Uterus (tissue), 2 donors: ENCODE measurements at regions not wholly inside any gene's neighbourhood (a gene's known extent, or its start where the extent isn't known, plus 50 kb on each side); places are given as distances from the start of the nearest gene placed in this dataset.

ENCODE experiments used
- POLR2A ChIP-seq, 2 donors: fragments of 450-650 bp; IDR thresholded peaks; one replicate each; pipeline ENCODE4 v1.6.1; 2016; ENCODE audit warnings: antibody characterized with exemption in 2 of 2, mild to moderate bottlenecking in 1 of 2, moderate library complexity in 1 of 2
- TF ChIP-seq, protein P1 (sequence below), 4 experiments: fragments of 200-600 bp in 2 of 4; fragments of 450-650 bp in 2 of 4; sonication (generic) in 2 of 4; IDR thresholded peaks; one replicate each; pipeline ENCODE4 v1.5.1; 2016 to 2019; ENCODE audit warnings: antibody characterized with exemption in 4 of 4, mild to moderate bottlenecking in 2 of 4, moderate library complexity in 1 of 4

DNA sequence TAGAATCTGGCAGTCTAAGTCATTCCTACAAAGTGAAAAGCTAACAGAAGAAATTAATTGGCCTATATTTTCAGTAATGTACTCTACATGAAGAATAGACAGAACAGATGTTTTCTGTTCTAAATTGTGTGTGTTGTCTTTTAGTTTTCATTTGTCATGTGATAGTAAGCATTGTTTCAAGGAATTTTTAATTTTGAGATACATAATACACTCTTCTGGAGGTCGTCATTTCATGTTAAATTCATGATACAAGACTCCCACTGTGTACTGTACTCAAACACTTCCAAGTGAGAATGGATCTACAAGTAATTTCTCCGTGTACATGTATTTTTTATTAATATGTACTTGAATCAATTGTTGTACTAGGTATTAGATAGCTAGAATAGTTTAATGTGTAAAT, 1522.9 kb downstream of the MAT2B start:
- TF ChIP-seq, protein P1, sequence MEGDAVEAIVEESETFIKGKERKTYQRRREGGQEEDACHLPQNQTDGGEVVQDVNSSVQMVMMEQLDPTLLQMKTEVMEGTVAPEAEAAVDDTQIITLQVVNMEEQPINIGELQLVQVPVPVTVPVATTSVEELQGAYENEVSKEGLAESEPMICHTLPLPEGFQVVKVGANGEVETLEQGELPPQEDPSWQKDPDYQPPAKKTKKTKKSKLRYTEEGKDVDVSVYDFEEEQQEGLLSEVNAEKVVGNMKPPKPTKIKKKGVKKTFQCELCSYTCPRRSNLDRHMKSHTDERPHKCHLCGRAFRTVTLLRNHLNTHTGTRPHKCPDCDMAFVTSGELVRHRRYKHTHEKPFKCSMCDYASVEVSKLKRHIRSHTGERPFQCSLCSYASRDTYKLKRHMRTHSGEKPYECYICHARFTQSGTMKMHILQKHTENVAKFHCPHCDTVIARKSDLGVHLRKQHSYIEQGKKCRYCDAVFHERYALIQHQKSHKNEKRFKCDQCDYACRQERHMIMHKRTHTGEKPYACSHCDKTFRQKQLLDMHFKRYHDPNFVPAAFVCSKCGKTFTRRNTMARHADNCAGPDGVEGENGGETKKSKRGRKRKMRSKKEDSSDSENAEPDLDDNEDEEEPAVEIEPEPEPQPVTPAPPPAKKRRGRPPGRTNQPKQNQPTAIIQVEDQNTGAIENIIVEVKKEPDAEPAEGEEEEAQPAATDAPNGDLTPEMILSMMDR (IDR thresholded peaks at IDR 0.05), result no peak
- no peak for TF ChIP-seq POLR2A (IDR thresholded peaks at IDR 0.05)
